HEK293 (cell line): ENCODE measurements at regions not wholly inside any gene's neighbourhood (a gene's known extent, or its start where the extent isn't known, plus 50 kb on each side); places are given as distances from the start of the nearest gene placed in this dataset.

ENCODE experiments used
- BCL11A ChIP-seq: fragments of 450-650 bp; formaldehyde crosslinking; IDR thresholded peaks from 2 replicates; pipeline ENCODE4 v1.5.1; 2016; ENCODE audit warnings: low read depth, missing biosample characterization, missing genetic modification characterization
- TCF7L2 ChIP-seq: IDR thresholded peaks from 2 replicates; pipeline ENCODE4 v1.6.1; 2011; ENCODE audit warnings: low read depth, mild to moderate bottlenecking, inconsistent platforms, low read length, moderate library complexity, borderline replicate concordance
- ZBTB1 ChIP-seq: fragments of 450-650 bp; formaldehyde crosslinking; IDR thresholded peaks from 2 replicates; pipeline ENCODE4 v1.5.1; 2016; ENCODE audit warnings: missing biosample characterization, missing genetic modification characterization
- ZNF146 ChIP-seq: fragments of 450-650 bp; formaldehyde crosslinking; IDR thresholded peaks from 2 replicates; pipeline ENCODE4 v1.5.1; 2016; ENCODE audit warnings: missing biosample characterization, missing genetic modification characterization
- ZNF660 ChIP-seq: fragments of 450-650 bp; IDR thresholded peaks from 2 replicates; pipeline ENCODE4 v1.5.1; 2018; ENCODE audit warnings: missing biosample characterization, mild to moderate bottlenecking, missing genetic modification characterization
- TF ChIP-seq, protein P1 (sequence below): fragments of 450-650 bp; formaldehyde crosslinking; IDR thresholded peaks from 2 replicates; pipeline ENCODE4 v1.5.1; 2016; ENCODE audit warnings: missing biosample characterization, missing genetic modification characterization
- TF ChIP-seq, protein P2 (sequence below): fragments of 450-650 bp; formaldehyde crosslinking; IDR thresholded peaks from 2 replicates; pipeline ENCODE4 v1.5.1; 2017; ENCODE audit warnings: missing biosample characterization, missing genetic modification characterization
- TF ChIP-seq, protein P3 (sequence below): sonication (generic); formaldehyde crosslinking; IDR thresholded peaks from 2 replicates; pipeline ENCODE4 v1.8.1; 2022; ENCODE audit warnings: mild to moderate bottlenecking, moderate library complexity, missing genetic modification reagents
- TF ChIP-seq, protein P4 (sequence below): IDR thresholded peaks from 2 replicates; pipeline ENCODE4 v1.6.1; 2011; ENCODE audit warnings: mild to moderate bottlenecking, low read depth, low read length, borderline replicate concordance
- TF ChIP-seq, protein P5 (sequence below): fragments of 450-650 bp; formaldehyde crosslinking; IDR thresholded peaks from 2 replicates; pipeline ENCODE4 v1.5.1; 2016; ENCODE audit warnings: missing biosample characterization, missing genetic modification characterization

DNA sequence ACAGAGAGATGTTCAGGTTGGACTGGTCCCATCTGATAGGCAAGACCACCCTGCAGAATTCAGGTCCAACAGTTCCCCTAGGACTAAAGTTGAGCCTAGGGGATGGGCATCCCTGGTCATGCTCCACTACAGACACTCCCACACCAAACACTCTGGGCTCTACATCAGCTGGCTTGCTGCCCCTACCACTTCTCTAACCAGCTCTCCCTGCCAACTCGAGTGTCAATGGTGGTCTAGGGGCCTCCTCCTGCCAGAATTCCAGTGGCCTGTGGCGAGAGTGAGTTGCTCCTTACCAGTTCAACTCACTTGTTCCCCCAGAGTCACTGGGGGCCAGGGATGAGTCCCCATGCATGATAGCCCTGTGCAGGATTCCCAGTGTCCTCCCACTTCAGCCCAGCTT, 316.2 kb upstream of the PPP2R3A start:
- TF ChIP-seq, protein P1, sequence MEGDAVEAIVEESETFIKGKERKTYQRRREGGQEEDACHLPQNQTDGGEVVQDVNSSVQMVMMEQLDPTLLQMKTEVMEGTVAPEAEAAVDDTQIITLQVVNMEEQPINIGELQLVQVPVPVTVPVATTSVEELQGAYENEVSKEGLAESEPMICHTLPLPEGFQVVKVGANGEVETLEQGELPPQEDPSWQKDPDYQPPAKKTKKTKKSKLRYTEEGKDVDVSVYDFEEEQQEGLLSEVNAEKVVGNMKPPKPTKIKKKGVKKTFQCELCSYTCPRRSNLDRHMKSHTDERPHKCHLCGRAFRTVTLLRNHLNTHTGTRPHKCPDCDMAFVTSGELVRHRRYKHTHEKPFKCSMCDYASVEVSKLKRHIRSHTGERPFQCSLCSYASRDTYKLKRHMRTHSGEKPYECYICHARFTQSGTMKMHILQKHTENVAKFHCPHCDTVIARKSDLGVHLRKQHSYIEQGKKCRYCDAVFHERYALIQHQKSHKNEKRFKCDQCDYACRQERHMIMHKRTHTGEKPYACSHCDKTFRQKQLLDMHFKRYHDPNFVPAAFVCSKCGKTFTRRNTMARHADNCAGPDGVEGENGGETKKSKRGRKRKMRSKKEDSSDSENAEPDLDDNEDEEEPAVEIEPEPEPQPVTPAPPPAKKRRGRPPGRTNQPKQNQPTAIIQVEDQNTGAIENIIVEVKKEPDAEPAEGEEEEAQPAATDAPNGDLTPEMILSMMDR (tag by site-specific recombination) = no peak
- TF ChIP-seq BCL11A = no peak
- TF ChIP-seq, protein P2, sequence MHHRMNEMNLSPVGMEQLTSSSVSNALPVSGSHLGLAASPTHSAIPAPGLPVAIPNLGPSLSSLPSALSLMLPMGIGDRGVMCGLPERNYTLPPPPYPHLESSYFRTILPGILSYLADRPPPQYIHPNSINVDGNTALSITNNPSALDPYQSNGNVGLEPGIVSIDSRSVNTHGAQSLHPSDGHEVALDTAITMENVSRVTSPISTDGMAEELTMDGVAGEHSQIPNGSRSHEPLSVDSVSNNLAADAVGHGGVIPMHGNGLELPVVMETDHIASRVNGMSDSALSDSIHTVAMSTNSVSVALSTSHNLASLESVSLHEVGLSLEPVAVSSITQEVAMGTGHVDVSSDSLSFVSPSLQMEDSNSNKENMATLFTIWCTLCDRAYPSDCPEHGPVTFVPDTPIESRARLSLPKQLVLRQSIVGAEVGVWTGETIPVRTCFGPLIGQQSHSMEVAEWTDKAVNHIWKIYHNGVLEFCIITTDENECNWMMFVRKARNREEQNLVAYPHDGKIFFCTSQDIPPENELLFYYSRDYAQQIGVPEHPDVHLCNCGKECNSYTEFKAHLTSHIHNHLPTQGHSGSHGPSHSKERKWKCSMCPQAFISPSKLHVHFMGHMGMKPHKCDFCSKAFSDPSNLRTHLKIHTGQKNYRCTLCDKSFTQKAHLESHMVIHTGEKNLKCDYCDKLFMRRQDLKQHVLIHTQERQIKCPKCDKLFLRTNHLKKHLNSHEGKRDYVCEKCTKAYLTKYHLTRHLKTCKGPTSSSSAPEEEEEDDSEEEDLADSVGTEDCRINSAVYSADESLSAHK (tag by site-specific recombination) = no peak
- no peak for TF ChIP-seq ZBTB1 (tag by site-specific recombination)
- TF ChIP-seq, protein P3, sequence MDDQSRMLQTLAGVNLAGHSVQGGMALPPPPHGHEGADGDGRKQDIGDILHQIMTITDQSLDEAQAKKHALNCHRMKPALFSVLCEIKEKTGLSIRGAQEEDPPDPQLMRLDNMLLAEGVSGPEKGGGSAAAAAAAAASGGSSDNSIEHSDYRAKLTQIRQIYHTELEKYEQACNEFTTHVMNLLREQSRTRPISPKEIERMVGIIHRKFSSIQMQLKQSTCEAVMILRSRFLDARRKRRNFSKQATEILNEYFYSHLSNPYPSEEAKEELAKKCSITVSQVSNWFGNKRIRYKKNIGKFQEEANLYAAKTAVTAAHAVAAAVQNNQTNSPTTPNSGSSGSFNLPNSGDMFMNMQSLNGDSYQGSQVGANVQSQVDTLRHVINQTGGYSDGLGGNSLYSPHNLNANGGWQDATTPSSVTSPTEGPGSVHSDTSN (CRISPR knock-in tag) = no peak
- TF ChIP-seq, protein P4, sequence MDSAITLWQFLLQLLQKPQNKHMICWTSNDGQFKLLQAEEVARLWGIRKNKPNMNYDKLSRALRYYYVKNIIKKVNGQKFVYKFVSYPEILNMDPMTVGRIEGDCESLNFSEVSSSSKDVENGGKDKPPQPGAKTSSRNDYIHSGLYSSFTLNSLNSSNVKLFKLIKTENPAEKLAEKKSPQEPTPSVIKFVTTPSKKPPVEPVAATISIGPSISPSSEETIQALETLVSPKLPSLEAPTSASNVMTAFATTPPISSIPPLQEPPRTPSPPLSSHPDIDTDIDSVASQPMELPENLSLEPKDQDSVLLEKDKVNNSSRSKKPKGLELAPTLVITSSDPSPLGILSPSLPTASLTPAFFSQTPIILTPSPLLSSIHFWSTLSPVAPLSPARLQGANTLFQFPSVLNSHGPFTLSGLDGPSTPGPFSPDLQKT = no peak
- TF ChIP-seq ZNF146 = no peak
- TF ChIP-seq, protein P5, sequence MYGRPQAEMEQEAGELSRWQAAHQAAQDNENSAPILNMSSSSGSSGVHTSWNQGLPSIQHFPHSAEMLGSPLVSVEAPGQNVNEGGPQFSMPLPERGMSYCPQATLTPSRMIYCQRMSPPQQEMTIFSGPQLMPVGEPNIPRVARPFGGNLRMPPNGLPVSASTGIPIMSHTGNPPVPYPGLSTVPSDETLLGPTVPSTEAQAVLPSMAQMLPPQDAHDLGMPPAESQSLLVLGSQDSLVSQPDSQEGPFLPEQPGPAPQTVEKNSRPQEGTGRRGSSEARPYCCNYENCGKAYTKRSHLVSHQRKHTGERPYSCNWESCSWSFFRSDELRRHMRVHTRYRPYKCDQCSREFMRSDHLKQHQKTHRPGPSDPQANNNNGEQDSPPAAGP = no peak
- TF ChIP-seq ZNF660 (tag by site-specific recombination) = no peak
- no peak for TF ChIP-seq TCF7L2
